ENCODE measurements at regions not wholly inside any gene's neighbourhood (a gene's known extent, or its start where the extent isn't known, plus 50 kb on each side); places are given as distances from the start of the nearest gene placed in this dataset.

GRCh38 chr1:213786683-213787082 lies 201.1 kb upstream of the PROX1 start:
- Histone ChIP-seq H3K36me3 (ENCODE audit: low read depth, low read length) (no peaks in the 10 kb centered on the region), H3K4me3 (ENCODE audit: low read length) (no peak overlapping the region), H4K20me1 (ENCODE audit: low read length) (no peaks in the 10 kb centered on the region), H3K27ac (ENCODE audit: low read length) (no peak overlapping the region), H3K9me2 (replicated peaks; ENCODE audit: low read length) (no peaks in the 10 kb centered on the region), H3K79me2 (ENCODE audit: low read length) (no peaks in the 10 kb centered on the region), H3K4me2 (ENCODE audit: low read length) (no peak overlapping the region), H3K4me1 (ENCODE audit: insufficient read depth, low read length) (no peaks in the 10 kb centered on the region), H3K9ac (ENCODE audit: low read length) (no peak overlapping the region), H3K27me3 (ENCODE audit: low read length) (peaks cover 69% of the 10 kb centered on the region), H2AFZ (ENCODE audit: low read length) (no peak overlapping the region), H3F3A (ENCODE audit: low read length, unreplicated experiment) (no peaks in the 10 kb centered on the region), H3K9me3 (ENCODE audit: low read length) (no peaks in the 10 kb centered on the region; the same call in 1 of the 2 replicates)
- no peak for TF ChIP-seq EZH2 (IDR thresholded peaks at IDR 0.05; ENCODE audit: low read length, unreplicated experiment)
- TF ChIP-seq EZH2phosphoT487 (IDR thresholded peaks at IDR 0.05; ENCODE audit: borderline replicate concordance, low read length), result no peak
- TF ChIP-seq CTCF (conservative IDR thresholded peaks at IDR 0.05; ENCODE audit: low read depth, low read length), result no peak
- intact Hi-C loops (cut with micrococcal nuclease), result no loop called here
- BruUV-seq (replicated peaks), result no TSS peak
- no peak for ATAC-seq
- POLR2A ChIA-PET (ENCODE audit: unreplicated experiment), result no interaction called here
- CTCF ChIA-PET, result no interaction called here
- DNase-seq, result no peak

- Histone ChIP-seq H3K4me1 (ENCODE audit: insufficient read depth, low read length) (no peaks in the 10 kb centered on the region), H3K36me3 (ENCODE audit: low read depth, low read length) (no peaks in the 10 kb centered on the region), H3K4me3 (ENCODE audit: low read length) (no peak overlapping the region), H3K4me2 (ENCODE audit: low read length) (no peak overlapping the region), H3K27ac (ENCODE audit: low read length) (no peak overlapping the region), H3K9ac (ENCODE audit: low read length) (no peak overlapping the region), H4K20me1 (ENCODE audit: low read length) (no peaks in the 10 kb centered on the region), H2AFZ (ENCODE audit: low read length) (no peak overlapping the region), H3F3A (ENCODE audit: low read length, unreplicated experiment) (no peaks in the 10 kb centered on the region), H3K27me3 (ENCODE audit: low read length) (peaks cover 68% of the 10 kb centered on the region), H3K79me2 (ENCODE audit: low read length) (no peaks in the 10 kb centered on the region), H3K9me3 (ENCODE audit: low read length) (no peaks in the 10 kb centered on the region; the same call in 1 of the 2 replicates), H3K9me2 (replicated peaks; ENCODE audit: low read length) (no peaks in the 10 kb centered on the region)
- DNase-seq, result no peak
- POLR2A ChIA-PET (ENCODE audit: unreplicated experiment), result no interaction called here
- BruUV-seq (replicated peaks), result no TSS peak
- ATAC-seq, result no peak
- intact Hi-C loops (cut with micrococcal nuclease), result no loop called here
- CTCF ChIA-PET, result no interaction called here
- TF ChIP-seq EZH2phosphoT487 (IDR thresholded peaks at IDR 0.05; ENCODE audit: borderline replicate concordance, low read length), result no peak
- TF ChIP-seq CTCF (conservative IDR thresholded peaks at IDR 0.05; ENCODE audit: low read depth, low read length), result no peak
- no peak for TF ChIP-seq EZH2 (IDR thresholded peaks at IDR 0.05; ENCODE audit: low read length, unreplicated experiment)
Observed at GRCh38 chr1:213790565-213790964, 197.2 kb upstream of the PROX1 start.

GRCh38 chr1:213793482-213794067 lies 194.2 kb upstream of the PROX1 start:
- Histone ChIP-seq H4K20me1 (ENCODE audit: low read length) (no peaks in the 10 kb centered on the region), H3K4me2 (ENCODE audit: low read length) (no peak overlapping the region), H3K9ac (ENCODE audit: low read length) (no peak overlapping the region), H3K27me3 (ENCODE audit: low read length) (peaks cover 90% of the 10 kb centered on the region), H3K9me2 (replicated peaks; ENCODE audit: low read length) (no peaks in the 10 kb centered on the region), H3K4me3 (ENCODE audit: low read length) (no peak overlapping the region), H3K4me1 (ENCODE audit: insufficient read depth, low read length) (no peaks in the 10 kb centered on the region), H2AFZ (ENCODE audit: low read length) (no peak overlapping the region), H3K79me2 (ENCODE audit: low read length) (no peaks in the 10 kb centered on the region), H3K27ac (ENCODE audit: low read length) (no peak overlapping the region), H3K36me3 (ENCODE audit: low read depth, low read length) (no peaks in the 10 kb centered on the region), H3F3A (ENCODE audit: low read length, unreplicated experiment) (no peaks in the 10 kb centered on the region), H3K9me3 (ENCODE audit: low read length) (no peaks in the 10 kb centered on the region; the same call in 1 of the 2 replicates)
- DNase-seq (no peak), ATAC-seq (no peak)
- CTCF ChIA-PET, result no interaction called here
- intact Hi-C loops (cut with micrococcal nuclease), result no loop called here
- POLR2A ChIA-PET (ENCODE audit: unreplicated experiment), result no interaction called here
- no TSS peak for BruUV-seq (replicated peaks)
- TF ChIP-seq EZH2phosphoT487 (IDR thresholded peaks at IDR 0.05; ENCODE audit: borderline replicate concordance, low read length) (no peak), EZH2 (IDR thresholded peaks at IDR 0.05; ENCODE audit: low read length, unreplicated experiment) (no peak), CTCF (conservative IDR thresholded peaks at IDR 0.05; ENCODE audit: low read depth, low read length) (no peak)

Measured in PC-3 (cell line).